ENCODE measurements at regions not wholly inside any gene's neighbourhood (a gene's known extent, or its start where the extent isn't known, plus 50 kb on each side); places are given as distances from the start of the nearest gene placed in this dataset.

DNA sequence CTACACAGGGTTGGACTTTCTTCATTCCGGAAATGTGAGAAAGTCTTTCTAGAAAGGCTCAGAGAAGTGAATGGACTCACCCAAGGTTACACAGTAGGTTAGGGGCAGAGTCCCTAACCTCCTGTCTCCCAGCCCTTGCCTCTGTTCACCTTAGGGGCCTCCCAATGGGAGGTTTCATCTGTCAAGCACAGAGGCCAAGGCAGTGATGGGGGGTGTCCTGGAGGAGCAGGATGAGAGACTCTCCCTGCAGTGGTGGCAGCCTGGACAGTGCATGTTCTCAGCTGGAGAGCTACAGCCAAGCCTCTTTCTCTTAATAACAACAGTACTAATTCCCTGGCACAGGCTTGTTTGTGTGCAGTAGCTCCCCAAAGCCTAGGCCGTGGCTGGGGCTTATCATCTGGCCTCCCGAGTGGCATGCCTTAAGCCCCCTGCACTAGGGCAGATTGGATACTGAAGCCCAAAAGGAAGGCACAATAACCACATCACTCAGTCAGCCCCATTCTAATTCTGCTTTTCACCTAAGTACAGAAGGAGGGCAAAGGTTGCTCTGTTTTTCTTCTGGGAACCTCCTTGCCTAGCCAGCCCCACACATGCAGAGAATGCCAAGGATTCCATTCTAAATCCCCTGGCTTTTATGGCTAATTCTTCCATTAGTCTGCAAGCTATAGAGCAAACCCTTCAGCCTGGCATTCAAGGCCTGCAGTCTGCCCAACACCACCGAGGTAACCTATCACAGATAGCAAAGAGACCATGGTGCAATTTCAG lies 50.2 kb upstream of the XPA start:
- H3K27ac ChIP-seq, result no peak overlapping the region
- no peak for DNase-seq (ENCODE audit: low read depth, low spot score)

DNA sequence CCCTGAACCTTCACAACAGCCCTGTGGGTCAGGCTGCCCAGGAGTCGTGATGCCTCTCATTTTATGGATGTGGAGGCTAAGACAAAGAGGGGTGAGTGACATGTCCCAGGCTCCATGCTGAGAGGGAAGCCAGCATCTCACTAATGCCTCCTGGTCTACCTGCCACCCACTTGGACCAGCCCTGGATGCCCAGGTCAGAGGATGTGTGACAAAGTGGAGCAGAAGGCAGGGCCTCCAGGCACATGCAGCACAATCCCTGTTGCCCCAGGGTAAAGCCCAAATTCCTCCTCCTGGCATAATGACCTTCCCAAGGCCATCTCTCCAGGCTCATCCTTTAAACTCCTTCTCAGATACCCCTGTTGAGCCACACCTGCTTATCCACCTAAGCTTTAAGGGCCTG lies 51.4 kb upstream of the XPA start:
- DNase-seq (ENCODE audit: low read depth, low spot score), result no peak
- H3K27ac ChIP-seq, result no peak overlapping the region

DNA sequence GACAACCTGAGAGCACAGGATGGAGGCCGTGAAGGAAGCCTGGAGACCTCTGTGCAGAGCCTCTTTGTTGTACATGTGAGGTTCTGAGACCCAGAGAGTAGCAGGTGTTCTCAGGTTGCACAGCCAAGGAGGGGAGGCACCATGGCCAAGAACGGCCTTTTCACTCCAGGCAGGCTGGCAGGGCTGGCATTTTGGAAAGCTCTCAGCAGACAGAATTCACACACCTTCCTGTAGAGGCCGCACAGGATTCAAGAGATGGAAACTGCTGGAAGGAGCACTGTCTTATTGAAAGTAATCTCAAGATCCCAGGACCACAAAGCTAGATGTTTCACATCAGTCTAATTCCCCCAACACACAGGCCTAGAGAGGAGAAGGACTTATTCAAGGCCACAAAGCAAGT lies 52.8 kb upstream of the XPA start:
- no peak overlapping the region for H3K27ac ChIP-seq
- DNase-seq (ENCODE audit: low read depth, low spot score), result no peak

DNA sequence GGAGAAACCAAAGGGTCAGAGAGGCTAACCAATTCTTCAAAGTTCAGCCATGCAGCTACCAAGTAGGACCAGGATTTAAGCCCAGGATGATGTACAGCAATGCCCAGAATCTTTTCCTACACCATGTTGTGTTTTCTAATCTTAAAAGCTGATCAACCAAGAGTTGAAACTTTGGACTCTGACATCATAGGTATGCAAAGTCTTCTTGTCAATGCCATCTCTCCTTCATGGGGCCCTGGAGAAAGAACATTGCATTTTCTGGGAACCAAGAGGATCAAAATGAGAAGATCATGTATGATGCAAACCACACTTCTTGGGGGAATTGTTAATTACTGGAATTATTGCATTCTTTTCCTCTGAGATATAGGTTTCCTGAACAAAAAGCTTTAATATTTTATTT lies 54.4 kb upstream of the XPA start:
- no peak for DNase-seq (ENCODE audit: low read depth, low spot score)
- H3K27ac ChIP-seq, result no peak overlapping the region

DNA sequence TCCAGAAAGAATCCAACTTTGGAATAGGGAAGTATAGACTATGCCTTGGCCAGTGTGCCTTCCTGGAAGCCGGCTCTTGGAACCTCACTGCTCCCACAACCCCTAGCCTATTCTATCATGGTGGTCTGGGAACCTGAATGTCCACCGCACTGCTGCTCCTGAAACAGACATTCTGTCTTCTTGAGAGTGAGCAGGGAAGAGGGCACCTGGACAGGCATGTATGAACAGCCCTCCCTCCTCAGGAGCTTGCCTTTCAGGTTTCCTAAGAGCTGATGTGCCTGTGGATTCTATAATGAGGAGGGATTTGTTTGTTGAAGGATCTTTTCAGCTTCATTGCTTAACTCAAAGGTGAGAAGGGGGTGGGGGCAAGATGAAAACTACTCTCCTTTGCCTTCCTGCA lies 55.1 kb upstream of the XPA start:
- H3K27ac ChIP-seq, result no peak overlapping the region
- DNase-seq (ENCODE audit: low read depth, low spot score), result no peak

DNA sequence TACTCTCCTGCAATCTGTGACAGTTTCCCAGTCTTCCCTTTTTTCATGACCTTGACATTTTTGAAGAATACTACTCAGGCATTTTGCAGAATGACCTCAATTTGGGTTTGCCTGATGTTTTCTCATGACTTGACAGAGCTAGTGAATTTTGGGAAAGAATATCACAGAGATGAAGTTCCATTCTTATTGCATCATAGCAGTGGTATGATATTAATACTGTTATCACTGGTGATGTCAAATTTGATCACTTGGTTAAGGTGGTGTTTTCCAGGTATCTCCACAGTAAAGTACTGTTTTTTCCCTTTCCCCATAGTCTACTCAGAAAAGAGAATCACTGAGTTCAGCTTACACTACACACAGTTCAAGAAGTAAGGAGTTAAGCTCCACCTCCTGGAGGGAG lies 56.2 kb upstream of the XPA start:
- H3K27ac ChIP-seq, result no peak overlapping the region
- DNase-seq (ENCODE audit: low read depth, low spot score), result no peak

DNA sequence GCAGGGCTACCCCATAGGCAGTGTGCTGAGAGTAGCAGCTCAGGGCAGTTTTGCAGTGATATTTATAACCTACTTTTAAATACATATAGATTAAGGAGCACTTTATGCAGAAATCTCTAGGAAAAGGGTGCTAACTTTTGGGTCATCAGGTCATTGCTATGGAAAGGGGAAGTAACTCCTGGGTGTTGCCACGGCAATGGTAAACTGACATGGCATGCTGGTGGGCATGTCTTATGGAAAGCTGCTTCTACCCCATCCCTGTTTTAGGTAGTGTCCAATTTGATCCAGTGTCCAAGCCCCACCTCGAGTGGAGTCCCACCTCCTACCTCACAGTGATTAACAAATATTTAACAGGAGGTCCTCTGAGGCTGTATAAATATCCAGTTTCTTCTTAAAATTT lies 56.8 kb upstream of the XPA start:
- H3K27ac ChIP-seq, result no peak overlapping the region
- DNase-seq (ENCODE audit: low read depth, low spot score), result no peak

DNA sequence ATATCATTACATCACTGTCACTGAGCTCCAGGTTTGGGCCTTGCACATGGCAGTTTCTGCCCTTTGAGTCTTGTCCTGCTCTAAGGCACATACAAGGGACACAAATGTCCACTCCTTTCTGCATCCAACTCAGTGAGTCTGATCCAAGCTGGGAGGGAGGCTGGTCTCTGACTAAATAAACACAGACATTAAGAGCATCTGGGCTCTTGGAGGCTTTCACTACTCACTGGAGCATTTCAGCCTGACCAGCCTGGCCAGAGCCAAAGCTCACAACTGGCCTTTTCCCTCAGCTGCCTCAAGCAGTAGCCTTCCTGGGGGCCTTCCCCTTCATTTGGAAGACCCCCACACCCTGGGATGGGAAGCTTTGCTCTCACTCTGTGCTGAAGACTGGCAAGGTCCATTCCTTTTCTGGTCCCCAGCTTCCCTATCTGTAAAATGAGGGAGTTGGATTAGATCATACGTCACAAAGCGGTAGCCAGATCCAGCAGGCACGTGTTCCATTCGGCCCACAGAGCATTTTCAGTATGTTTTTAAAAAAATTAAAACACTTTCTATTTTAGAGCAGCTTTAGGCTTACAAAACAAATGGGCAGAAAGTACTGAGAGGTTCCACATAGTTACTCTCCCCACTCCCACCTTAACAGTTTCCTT lies 58.6 kb upstream of the XPA start:
- no peak for DNase-seq (ENCODE audit: low read depth, low spot score)
- H3K27ac ChIP-seq, result no peak overlapping the region

DNA sequence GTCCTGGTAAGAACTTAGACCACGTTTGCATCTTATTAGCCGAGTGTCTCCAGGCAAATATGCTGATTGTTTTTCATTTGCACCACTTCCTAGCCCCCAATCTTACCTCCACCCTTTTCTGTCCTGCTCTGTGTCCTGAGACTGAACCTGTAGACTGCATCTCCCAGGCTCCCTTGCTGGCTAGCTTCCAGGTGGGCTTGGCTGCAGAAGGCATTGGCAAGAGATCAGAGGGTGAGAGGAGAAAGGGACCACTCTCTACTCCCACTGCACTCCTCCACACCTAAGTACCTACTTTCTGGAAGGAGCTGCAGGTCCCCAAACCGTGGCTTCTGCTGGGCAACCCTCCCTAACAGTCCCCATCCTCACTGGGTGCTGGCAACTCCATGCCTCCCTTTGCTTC lies 59.9 kb upstream of the XPA start:
- no peak overlapping the region for H3K27ac ChIP-seq
- no peak for DNase-seq (ENCODE audit: low read depth, low spot score)

DNA sequence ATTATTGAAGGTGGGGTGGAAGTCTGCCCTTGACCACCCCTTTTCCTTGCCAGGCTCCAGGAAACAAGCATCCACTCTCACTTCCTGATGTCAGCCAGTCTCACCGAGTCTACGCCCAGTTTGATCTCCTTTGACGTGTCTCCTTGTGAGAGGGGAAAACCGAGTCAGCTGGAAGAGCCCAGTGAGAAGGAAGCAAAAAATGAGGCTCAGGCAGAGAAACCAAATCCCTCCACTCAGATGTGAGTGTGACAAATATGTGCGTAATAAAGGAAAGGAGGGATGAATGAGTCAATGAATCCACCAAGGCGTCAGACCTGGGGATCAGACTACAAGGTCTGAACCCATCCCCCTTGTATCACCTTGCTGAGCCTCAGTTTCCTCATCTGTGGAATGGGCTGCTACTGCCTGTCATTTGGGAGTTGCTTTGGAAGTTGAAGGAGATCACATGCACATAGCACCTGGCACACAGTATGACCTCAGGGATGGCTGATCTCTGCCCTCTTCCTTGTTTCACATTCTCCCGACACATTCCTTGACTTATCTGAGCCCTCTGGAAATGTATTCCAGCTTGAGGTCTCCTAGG lies 61.3 kb upstream of the XPA start:
- H3K27ac ChIP-seq, result no peak overlapping the region
- no peak for DNase-seq (ENCODE audit: low read depth, low spot score)

DNA sequence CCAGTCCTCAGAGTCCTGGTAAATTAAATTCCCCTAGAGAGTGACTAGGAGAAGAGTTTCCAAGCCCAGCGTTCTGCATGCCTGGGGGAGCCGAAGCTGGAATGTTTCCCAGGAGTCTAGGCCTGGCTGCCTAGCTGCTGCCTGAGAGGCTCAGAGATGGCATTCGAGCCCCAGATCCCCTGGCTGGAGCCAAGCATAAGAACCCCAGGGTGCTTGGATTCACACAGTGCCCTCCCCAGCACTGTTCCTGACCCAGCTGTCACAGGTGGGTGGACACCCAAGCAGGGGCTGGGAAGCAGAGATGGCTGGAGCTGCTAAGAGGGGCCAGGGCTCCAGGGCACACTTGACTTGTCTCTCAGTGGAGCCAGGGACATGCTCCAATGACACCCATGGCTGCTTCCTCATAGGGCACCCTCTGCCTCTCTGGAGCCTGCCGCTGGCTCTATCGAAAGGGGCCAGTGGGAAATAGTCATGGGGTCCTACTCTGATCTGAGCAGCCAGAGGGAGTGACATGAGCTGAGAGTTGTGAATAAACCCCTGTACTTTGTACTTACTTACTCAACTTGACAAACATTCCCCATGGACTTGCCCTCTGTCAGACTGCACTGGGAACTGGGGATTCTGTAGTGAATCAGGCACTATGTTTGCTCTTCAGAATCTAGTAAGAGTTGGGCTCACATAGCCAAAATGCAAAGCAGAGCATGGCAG lies 62.6 kb upstream of the XPA start:
- DNase-seq (ENCODE audit: low read depth, low spot score), result no peak

DNA sequence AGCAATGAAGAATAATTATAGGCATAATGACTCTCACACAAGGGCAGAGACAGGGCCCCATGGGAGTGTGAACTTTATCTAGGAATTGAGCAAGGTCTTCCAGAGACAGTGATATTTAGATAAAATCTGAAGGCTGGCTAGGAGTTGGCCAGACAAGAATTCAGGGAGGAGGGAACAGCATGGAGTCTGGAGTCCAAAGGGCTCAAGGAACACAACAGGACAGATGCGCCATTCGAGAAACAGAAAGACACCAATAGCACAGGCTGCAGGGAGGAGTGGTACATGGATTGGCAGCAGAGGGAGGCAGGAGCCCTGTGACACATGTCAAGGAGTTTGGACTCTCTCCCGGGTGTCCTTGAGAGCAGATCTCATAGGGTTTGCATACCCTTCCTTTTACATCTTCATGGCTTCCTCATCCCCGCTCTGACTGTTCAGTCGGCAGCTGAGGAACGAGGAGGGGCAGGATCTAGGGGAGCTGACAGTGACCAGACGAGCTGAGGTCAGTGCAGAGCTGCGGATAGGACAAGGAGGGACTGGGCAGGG lies 64.0 kb upstream of the XPA start:
- no peak for DNase-seq (ENCODE audit: low read depth, low spot score)
- no peak overlapping the region for H3K27ac ChIP-seq

More for the DNA sequence above, 62.6 kb upstream of the XPA start:
- no peak overlapping the region for H3K27ac ChIP-seq

DNA sequence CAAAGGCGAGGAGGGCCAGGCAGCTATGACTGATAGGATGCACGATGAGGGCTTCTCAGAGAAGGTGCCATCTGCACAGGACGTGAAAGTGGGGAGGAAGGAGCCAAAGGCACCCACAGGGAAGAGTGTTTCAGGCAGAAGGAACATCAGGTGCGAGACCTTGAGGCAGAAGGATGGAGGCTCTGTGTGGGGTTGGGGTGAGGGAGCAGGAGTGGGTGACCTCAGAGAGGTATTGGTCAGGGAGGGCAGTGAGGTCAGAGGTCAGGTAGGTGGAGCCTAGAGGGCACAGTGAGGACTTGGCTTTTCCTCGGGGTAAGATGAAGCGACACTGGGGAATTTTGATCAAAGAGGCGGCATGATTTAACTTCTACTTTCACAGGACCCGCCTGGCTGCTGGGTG lies 64.7 kb upstream of the XPA start:
- no peak for DNase-seq (ENCODE audit: low read depth, low spot score)
- H3K27ac ChIP-seq, result no peak overlapping the region

DNA sequence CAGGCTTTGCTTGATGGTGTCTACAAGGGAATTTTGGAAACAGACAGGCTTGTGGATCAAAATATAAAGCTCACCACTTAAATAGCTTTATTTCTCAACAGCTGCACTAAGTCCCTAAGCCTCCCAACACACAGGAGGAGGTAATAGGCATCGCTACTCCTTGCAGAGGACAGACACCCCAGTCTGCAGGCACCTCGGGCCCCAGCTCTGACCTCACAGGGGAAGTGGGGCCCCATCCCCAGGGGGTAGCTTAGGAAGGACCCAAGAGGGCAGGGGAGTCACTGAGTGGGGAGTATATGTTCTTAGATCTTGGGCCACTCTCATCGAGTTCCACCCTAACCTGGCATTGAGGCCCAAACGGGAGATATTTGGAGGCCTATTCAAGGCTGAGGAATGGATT lies 66.7 kb upstream of the XPA start:
- DNase-seq (ENCODE audit: low read depth, low spot score), result no peak
- no peak overlapping the region for H3K27ac ChIP-seq

DNA sequence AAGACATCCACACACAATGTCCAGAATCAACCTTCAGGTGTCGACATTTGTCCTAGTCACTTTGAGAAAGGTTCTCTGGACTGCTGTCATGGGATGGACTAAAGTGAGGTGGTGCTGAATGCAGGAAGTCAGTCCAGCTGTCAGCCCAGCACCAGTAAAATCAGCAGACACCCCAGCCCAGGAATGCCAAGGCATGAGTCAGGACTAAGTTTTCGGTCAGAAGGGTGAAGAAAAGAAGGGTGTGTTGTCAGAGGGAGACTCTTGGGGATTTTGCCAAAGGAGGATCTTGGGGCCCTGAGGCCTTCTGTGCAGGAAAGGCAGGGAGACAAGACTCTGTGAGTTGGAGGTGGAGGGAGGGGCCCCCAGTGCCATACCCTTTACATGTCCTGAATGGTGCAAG lies 69.0 kb upstream of the XPA start:
- H3K27ac ChIP-seq, result no peak overlapping the region
- no peak for DNase-seq (ENCODE audit: low read depth, low spot score)

DNA sequence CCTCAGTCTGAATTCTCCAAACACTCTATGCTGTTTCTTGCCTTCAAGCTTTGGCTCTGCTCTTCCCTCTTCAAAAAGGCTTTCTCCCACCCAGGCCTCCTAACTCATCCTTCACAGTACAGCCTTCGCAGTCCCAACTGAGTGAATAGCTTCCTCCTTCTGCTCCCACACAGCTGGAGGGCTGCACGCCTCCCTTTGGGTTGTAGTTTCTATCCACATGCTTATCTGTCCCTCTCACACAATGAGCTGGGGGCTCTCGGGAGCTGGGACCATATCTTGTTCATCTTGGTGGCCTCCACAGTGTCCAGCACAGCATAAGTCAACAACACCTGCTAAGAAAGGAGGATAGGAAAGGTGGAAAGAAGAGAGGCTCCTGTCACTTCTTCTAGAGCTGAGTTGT lies 69.5 kb upstream of the XPA start:
- H3K27ac ChIP-seq, result no peak overlapping the region
- DNase-seq (ENCODE audit: low read depth, low spot score), result no peak

DNA sequence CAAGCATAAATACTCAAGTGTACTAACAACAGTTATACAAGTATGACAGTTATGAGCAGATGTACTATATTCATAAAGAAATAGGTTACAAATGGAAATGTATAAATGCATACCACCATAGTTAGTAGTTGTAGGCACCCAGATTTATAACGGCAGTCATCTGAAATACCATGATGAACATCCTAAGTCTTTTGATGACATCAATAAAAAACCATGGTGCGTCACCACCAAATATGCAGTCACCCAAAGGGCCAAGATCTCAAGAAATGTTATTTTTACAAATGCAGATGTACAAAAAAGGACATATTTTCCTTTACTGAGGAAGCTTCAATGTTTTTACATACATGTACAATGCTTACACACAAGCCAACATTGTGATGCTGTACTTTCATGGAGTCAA lies 70.8 kb upstream of the XPA start:
- no peak overlapping the region for H3K27ac ChIP-seq
- no peak for DNase-seq (ENCODE audit: low read depth, low spot score)

DNA sequence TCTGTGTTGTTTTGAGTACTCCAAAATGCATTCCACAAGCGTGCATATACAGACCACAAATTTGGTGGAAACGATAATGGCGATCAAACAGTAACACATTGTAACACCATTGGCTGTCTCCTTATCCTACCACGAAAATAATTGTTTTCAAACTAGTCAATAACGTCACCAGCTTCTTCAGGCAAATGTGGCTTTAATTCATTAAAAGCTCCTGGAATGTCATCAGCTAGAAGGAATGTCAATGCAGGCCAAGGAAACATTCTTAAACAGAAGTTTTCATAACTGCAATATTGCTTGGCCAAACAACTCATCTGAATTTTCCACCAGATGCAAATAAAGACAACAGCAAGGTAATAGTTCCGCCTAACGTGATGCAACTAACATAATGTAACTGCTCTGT lies 71.6 kb upstream of the XPA start:
- no peak for DNase-seq (ENCODE audit: low read depth, low spot score)

DNA sequence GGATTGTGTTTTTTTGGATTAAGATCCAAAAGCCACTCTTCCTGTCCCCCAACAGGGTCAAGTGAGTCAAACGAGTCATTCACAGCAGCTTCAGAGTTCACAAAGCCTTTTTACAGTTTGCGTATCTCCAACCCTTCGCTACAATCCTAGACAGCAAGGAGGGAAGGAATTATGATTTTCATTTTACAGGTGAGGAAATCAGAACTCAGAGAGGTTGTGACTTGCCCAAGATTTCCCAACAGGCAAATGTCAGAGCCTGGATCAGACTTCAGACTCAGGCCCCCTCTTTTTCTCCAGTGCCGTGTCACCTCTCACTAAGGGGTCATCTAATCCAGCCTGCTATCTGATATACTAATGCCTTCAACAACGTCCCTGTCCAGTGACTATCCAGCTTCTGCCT lies 72.1 kb upstream of the XPA start:
- no peak overlapping the region for H3K27ac ChIP-seq

More for the DNA sequence above, 71.6 kb upstream of the XPA start:
- no peak overlapping the region for H3K27ac ChIP-seq

DNA sequence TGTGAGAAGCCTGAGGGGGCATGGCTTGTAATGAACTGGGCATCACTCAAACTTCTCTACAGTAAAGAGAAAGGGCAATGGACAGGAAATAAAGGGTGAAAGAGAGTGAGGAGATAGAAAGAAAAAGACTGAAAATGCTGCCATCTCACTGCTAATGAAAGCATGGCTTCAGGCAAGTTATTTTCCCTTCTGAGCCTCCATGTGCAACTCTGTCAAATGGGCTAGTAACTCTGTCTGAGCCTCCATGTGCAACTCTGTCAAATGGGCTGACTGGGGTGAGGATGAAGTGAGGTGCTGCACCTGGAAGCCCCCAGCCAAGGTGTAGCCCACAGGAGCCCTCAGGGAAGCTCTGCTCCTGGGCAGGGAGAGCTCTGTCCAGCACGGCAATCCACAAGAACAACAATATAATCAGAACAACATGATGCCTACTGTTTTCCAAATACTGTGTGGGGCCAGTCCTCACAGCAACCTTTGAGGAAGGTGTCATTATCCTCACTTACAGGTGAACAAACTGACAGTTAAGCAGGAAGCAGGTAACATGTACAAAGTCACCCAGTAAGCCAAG lies 73.8 kb upstream of the XPA start:
- DNase-seq (ENCODE audit: low read depth, low spot score), result no peak
- no peak overlapping the region for H3K27ac ChIP-seq

More for the DNA sequence above, 72.1 kb upstream of the XPA start:
- no peak for DNase-seq (ENCODE audit: low read depth, low spot score)

DNA sequence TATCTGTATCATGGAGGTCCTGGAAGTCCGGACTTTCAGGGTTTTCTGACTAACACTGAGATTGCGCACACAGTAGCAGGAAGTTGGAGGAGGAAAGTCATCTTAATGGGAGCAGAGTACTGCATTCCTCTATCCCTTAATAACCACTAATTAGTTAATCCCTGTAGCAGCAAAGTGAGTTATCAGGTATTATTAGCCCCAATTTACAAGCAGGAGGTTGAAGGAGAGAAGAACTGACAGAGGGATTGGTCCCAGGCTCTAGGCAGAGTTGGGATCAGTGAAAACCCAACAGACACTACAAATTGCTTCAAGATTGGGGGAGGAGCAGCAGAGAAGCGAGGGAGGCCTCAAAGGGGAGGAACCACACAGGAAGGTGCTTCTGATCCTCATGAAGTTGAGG lies 74.5 kb upstream of the XPA start:
- no peak overlapping the region for H3K27ac ChIP-seq
- DNase-seq (ENCODE audit: low read depth, low spot score), result no peak

Data from epithelial cell of prostate (primary cell).